ENCODE measurements at regions not wholly inside any gene's neighbourhood (a gene's known extent, or its start where the extent isn't known, plus 50 kb on each side); places are given as distances from the start of the nearest gene placed in this dataset.

DNA sequence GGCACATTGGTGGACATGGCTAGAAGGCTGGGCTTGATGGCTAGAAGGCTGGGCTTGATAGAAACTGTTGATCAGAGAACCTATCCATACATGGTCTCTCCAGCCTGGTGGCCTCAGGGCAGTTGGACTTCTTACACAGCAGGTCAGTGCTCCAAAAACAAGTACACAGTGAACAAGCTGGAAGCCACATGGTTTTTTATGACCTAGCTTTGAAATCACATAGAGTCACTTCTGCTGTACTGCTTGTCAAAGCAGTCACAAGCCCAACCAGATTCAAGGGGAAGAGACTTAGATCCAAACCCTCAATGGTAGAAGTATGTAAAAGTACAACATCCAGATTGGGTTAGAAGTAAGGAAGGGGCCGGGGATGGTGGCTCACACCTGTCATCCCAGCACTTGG, 89.4 kb upstream of the HES1 start:
- TF ChIP-seq CTCF (IDR thresholded peaks at IDR 0.05) (no peak), POLR2AphosphoS5 (IDR thresholded peaks at IDR 0.05) (no peak)
